IMR-90 (cell line): ENCODE measurements at regions not wholly inside any gene's neighbourhood (a gene's known extent, or its start where the extent isn't known, plus 50 kb on each side); places are given as distances from the start of the nearest gene placed in this dataset.

Experiments
- CEBPB ChIP-seq: IDR thresholded peaks from 2 replicates; pipeline ENCODE4 v1.6.1; 2012; ENCODE audit warnings: low read depth, low read length, improper control_type of control experiment
- CHD1 ChIP-seq: IDR thresholded peaks from 2 replicates; pipeline ENCODE4 v1.6.1; 2012; ENCODE audit warnings: low read depth, low read length, improper control_type of control experiment
- CTCF ChIP-seq: conservative IDR thresholded peaks from 2 replicates; pipeline ENCODE4 v1.5.1; 2012; ENCODE audit warnings: mild to moderate bottlenecking, low read depth, low read length, improper control_type of control experiment
- FOS ChIP-seq: fragments of 150-350 bp; IDR thresholded peaks from 2 replicates; pipeline ENCODE4 v1.6.1; 2016; ENCODE audit warnings: low read depth, low read length
- MAFK ChIP-seq: IDR thresholded peaks from 2 replicates; pipeline ENCODE4 v1.6.1; 2012; ENCODE audit warnings: low read depth, low read length, improper control_type of control experiment
- MAZ ChIP-seq: IDR thresholded peaks from 2 replicates; pipeline ENCODE4 v1.6.1; 2012; ENCODE audit warnings: low read depth, mild to moderate bottlenecking, low read length, improper control_type of control experiment, moderate library complexity, borderline replicate concordance
- POLR2A ChIP-seq: IDR thresholded peaks from 2 replicates; pipeline ENCODE4 v1.6.1; 2012; ENCODE audit warnings: mild to moderate bottlenecking, low read depth, low read length
- RCOR1 ChIP-seq: IDR thresholded peaks from 2 replicates; pipeline ENCODE4 v1.6.1; 2012; ENCODE audit warnings: mild to moderate bottlenecking, low read length, improper control_type of control experiment; ENCODE audit not compliant: insufficient replicate concordance
- USF2 ChIP-seq: fragments of 150-350 bp; IDR thresholded peaks from 2 replicates; pipeline ENCODE4 v1.6.1; 2017; ENCODE audit warnings: mild to moderate bottlenecking, antibody characterized with exemption, low read length, low read depth

- no peak for TF ChIP-seq CTCF
- no peak for TF ChIP-seq CHD1
- TF ChIP-seq POLR2A = no peak
- TF ChIP-seq MAFK = no peak
- 0 out of 2 replicates have a peak, but pooled peaks have one; percentile 34 for TF ChIP-seq USF2
- no peak for TF ChIP-seq RCOR1
- no peak for TF ChIP-seq MAZ
- TF ChIP-seq FOS = no peak
- no peak for TF ChIP-seq CEBPB
These were observed 78.9 kb upstream of the CCDC68 start for GRCh38 chr18:55038162-55038561.
